ENCODE measurements at regions not wholly inside any gene's neighbourhood (a gene's known extent, or its start where the extent isn't known, plus 50 kb on each side); places are given as distances from the start of the nearest gene placed in this dataset.

- peaks cover 12% of the 10 kb centered on the region for H3K27me3 Mint-ChIP-seq
- no peaks in the 10 kb centered on the region for H3K4me1 ChIP-seq (ENCODE audit: control insufficient read depth in 2 of 2, insufficient read depth in 2 of 2, low read length in 2 of 2)
- peaks cover 3% of the 10 kb centered on the region for H3K9me3 Mint-ChIP-seq (ENCODE audit: insufficient read depth)
- peaks cover 0 to 4% (median 0%) of the 10 kb centered on the region in 3 donors for H3K9me3 ChIP-seq (ENCODE audit: control extremely low read depth in 1 of 3, control insufficient read depth in 2 of 3, insufficient read depth in 1 of 3, low read length in 2 of 3)
- H3K27me3 ChIP-seq (replicated peaks in 1 of 4; ENCODE audit: control extremely low read depth in 1 of 4, control insufficient read depth in 3 of 4, insufficient read depth in 4 of 4, low read length in 3 of 4), result peaks cover 0 to 2% (median 0%) of the 10 kb centered on the region in 4 experiments
- DNase-seq (no peak), ATAC-seq (ENCODE audit: low read depth) (no peak)
- H4K20me1 ChIP-seq (ENCODE audit: control insufficient read depth, insufficient read depth, low read length, poor library complexity, severe bottlenecking), result no peaks in the 10 kb centered on the region
- TF ChIP-seq, protein P1, sequence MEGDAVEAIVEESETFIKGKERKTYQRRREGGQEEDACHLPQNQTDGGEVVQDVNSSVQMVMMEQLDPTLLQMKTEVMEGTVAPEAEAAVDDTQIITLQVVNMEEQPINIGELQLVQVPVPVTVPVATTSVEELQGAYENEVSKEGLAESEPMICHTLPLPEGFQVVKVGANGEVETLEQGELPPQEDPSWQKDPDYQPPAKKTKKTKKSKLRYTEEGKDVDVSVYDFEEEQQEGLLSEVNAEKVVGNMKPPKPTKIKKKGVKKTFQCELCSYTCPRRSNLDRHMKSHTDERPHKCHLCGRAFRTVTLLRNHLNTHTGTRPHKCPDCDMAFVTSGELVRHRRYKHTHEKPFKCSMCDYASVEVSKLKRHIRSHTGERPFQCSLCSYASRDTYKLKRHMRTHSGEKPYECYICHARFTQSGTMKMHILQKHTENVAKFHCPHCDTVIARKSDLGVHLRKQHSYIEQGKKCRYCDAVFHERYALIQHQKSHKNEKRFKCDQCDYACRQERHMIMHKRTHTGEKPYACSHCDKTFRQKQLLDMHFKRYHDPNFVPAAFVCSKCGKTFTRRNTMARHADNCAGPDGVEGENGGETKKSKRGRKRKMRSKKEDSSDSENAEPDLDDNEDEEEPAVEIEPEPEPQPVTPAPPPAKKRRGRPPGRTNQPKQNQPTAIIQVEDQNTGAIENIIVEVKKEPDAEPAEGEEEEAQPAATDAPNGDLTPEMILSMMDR (IDR thresholded peaks at IDR 0.05), result no peak
- TF ChIP-seq EZH2 (IDR thresholded peaks at IDR 0.05; ENCODE audit: borderline replicate concordance, insufficient read depth, low read depth, low read length, poor library complexity, severe bottlenecking), result no peak
- H3K9ac ChIP-seq (ENCODE audit: low read length), result no peak overlapping the region
- ChIA-PET CTCF (no interaction called here), POLR2A (no interaction called here)
- no peak overlapping the region for H2AFZ ChIP-seq (ENCODE audit: insufficient read depth, low read depth, low read length, poor library complexity, severe bottlenecking)
- H3K27ac Mint-ChIP-seq, result no peak overlapping the region
- H3K4me1 Mint-ChIP-seq, result no peaks in the 10 kb centered on the region
- H3K36me3 ChIP-seq (replicated peaks in 1 of 2; ENCODE audit: control extremely low read depth in 1 of 2, control insufficient read depth in 1 of 2, extremely low read depth in 1 of 2, insufficient read depth in 2 of 2, low read length in 1 of 2), result no peaks in the 10 kb centered on the region
- 92% methylated on average over 8 of the region's 10 CpGs for WGBS (ENCODE audit: insufficient coverage)
- H3K4me2 ChIP-seq (replicated peaks; ENCODE audit: low read depth, low read length, poor library complexity, severe bottlenecking), result no peak overlapping the region
- intact Hi-C loops (cut with micrococcal nuclease), result no loop called here
- H3K27ac ChIP-seq (ENCODE audit: low read length in 2 of 2), result no peak overlapping the region
- no peak overlapping the region for H3K4me3 Mint-ChIP-seq
- H3K4me3 ChIP-seq (ENCODE audit: control extremely low read depth in 1 of 5, extremely low read depth in 1 of 5, insufficient read depth in 1 of 5, low read depth in 2 of 5, low read length in 4 of 5), result no peak overlapping the region
- H3K79me2 ChIP-seq (ENCODE audit: control insufficient read depth, insufficient read depth, low read length), result no peaks in the 10 kb centered on the region
These were observed 271.2 kb downstream of the GLI2 start for GRCh38 chr2:121006743-121007489.

GRCh38 chr2:121007490-121007853, 271.8 kb downstream of the GLI2 start:
- Histone ChIP-seq H4K20me1 (ENCODE audit: control insufficient read depth, insufficient read depth, low read length, poor library complexity, severe bottlenecking) (no peaks in the 10 kb centered on the region), H3K79me2 (ENCODE audit: control insufficient read depth, insufficient read depth, low read length) (no peaks in the 10 kb centered on the region), H3K9ac (ENCODE audit: low read length) (no peak overlapping the region), H3K4me3 (ENCODE audit: control extremely low read depth in 1 of 5, extremely low read depth in 1 of 5, insufficient read depth in 1 of 5, low read depth in 2 of 5, low read length in 4 of 5) (no peak overlapping the region), H3K9me3 (ENCODE audit: control extremely low read depth in 1 of 3, control insufficient read depth in 2 of 3, insufficient read depth in 1 of 3, low read length in 2 of 3) (peaks cover 0 to 4% (median 0%) of the 10 kb centered on the region in 3 donors), H3K27me3 (replicated peaks in 1 of 4; ENCODE audit: control extremely low read depth in 1 of 4, control insufficient read depth in 3 of 4, insufficient read depth in 4 of 4, low read length in 3 of 4) (peaks cover 0 to 2% (median 0%) of the 10 kb centered on the region in 4 experiments), H3K36me3 (replicated peaks in 1 of 2; ENCODE audit: control extremely low read depth in 1 of 2, control insufficient read depth in 1 of 2, extremely low read depth in 1 of 2, insufficient read depth in 2 of 2, low read length in 1 of 2) (no peaks in the 10 kb centered on the region), H2AFZ (ENCODE audit: insufficient read depth, low read depth, low read length, poor library complexity, severe bottlenecking) (no peak overlapping the region), H3K4me2 (replicated peaks; ENCODE audit: low read depth, low read length, poor library complexity, severe bottlenecking) (no peak overlapping the region), H3K4me1 (ENCODE audit: control insufficient read depth in 2 of 2, insufficient read depth in 2 of 2, low read length in 2 of 2) (no peaks in the 10 kb centered on the region), H3K27ac (ENCODE audit: low read length in 2 of 2) (no peak overlapping the region)
- WGBS (ENCODE audit: insufficient coverage), result 96% methylated on average over 2 of the region's 2 CpGs
- H3K4me3 Mint-ChIP-seq, result no peak overlapping the region
- ATAC-seq (ENCODE audit: low read depth), result no peak
- H3K27me3 Mint-ChIP-seq, result peaks cover 12% of the 10 kb centered on the region
- intact Hi-C loops (cut with micrococcal nuclease), result no loop called here
- ChIA-PET CTCF (no interaction called here), POLR2A (no interaction called here)
- H3K27ac Mint-ChIP-seq, result no peak overlapping the region
- peaks cover 3% of the 10 kb centered on the region for H3K9me3 Mint-ChIP-seq (ENCODE audit: insufficient read depth)
- no peaks in the 10 kb centered on the region for H3K4me1 Mint-ChIP-seq
- TF ChIP-seq EZH2 (IDR thresholded peaks at IDR 0.05; ENCODE audit: borderline replicate concordance, insufficient read depth, low read depth, low read length, poor library complexity, severe bottlenecking), result no peak
- no peak for DNase-seq

Data from B cell (primary cell).